AG09309 (cell line): ENCODE measurements at regions not wholly inside any gene's neighbourhood (a gene's known extent, or its start where the extent isn't known, plus 50 kb on each side); places are given as distances from the start of the nearest gene placed in this dataset.

Source experiments
- DNase-seq: peaks from one replicate; pipeline ENCODE4 v3.0.0-alpha.2; 2010; ENCODE audit warnings: low read depth
- H3K4me3 ChIP-seq: 2 replicates; pipeline ENCODE4 v1.5.1; 2011; ENCODE audit warnings: mild to moderate bottlenecking, low read depth, low read length, moderate library complexity; ENCODE audit not compliant: control insufficient read depth
- TF ChIP-seq, protein P1 (sequence below): IDR thresholded peaks from 2 replicates; pipeline ENCODE4 v1.5.1; 2011; ENCODE audit warnings: mild to moderate bottlenecking, low read depth, low read length, inconsistent platforms; ENCODE audit not compliant: insufficient read depth, control insufficient read depth; ENCODE audit errors: missing control alignments

DNA sequence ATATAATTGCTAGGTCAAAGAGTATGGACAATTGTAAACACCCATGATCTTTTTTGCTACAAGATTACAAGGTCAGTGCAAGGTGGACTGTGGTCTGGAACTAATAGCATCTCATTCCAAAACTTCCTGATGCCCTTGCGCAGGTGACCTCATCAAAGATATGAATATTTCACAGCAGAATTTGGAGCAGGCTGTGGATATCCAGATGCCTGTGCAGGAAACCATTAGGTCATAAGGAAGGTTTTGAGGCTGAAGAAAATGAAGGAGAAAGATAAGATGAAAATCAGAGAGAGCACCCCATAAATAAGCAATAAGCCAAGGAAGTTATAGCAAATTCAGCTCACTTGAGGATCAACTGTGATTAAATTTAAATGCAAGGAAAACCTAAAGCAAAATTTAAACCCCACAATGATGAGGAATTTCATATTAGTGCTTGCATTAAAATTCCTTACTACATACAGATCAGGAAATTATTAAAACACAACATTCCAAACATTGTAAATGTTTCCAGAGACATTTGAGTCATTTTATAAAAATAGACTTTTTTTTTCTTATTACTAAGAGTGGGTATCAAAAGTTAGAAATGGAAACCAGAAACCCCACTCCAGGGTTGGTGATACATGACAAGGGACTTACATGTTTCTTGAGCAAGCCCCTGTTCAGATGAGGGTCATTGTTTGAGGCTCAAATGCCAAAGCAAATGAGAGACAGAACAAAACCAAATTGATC lies 100.7 kb upstream of the FAM9C start:
- no peak for DNase-seq
- TF ChIP-seq, protein P1, sequence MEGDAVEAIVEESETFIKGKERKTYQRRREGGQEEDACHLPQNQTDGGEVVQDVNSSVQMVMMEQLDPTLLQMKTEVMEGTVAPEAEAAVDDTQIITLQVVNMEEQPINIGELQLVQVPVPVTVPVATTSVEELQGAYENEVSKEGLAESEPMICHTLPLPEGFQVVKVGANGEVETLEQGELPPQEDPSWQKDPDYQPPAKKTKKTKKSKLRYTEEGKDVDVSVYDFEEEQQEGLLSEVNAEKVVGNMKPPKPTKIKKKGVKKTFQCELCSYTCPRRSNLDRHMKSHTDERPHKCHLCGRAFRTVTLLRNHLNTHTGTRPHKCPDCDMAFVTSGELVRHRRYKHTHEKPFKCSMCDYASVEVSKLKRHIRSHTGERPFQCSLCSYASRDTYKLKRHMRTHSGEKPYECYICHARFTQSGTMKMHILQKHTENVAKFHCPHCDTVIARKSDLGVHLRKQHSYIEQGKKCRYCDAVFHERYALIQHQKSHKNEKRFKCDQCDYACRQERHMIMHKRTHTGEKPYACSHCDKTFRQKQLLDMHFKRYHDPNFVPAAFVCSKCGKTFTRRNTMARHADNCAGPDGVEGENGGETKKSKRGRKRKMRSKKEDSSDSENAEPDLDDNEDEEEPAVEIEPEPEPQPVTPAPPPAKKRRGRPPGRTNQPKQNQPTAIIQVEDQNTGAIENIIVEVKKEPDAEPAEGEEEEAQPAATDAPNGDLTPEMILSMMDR = no peak
- no peak overlapping the region for H3K4me3 ChIP-seq

DNA sequence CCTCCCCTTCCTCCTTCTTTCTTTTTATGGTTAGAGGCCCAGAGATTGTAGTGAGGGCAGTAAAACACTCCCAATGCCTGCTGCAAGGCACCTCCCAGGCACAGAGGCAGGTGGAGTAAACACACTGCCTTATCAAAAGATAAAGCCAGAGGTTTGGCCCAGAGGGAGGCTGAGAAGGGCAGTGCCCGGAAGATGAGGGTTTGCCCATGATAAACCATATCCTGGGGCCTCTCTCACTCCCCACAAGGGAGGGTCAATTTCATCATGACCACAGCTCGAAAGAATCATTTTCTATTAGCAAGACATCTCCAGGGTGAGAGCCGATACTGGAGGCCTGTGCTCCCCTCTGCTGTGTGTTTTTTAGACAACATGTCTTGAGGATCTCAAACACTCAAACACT lies 98.5 kb upstream of the FAM9C start:
- TF ChIP-seq, protein P1 = no peak
- no peak for DNase-seq
- H3K4me3 ChIP-seq = no peak overlapping the region

DNA sequence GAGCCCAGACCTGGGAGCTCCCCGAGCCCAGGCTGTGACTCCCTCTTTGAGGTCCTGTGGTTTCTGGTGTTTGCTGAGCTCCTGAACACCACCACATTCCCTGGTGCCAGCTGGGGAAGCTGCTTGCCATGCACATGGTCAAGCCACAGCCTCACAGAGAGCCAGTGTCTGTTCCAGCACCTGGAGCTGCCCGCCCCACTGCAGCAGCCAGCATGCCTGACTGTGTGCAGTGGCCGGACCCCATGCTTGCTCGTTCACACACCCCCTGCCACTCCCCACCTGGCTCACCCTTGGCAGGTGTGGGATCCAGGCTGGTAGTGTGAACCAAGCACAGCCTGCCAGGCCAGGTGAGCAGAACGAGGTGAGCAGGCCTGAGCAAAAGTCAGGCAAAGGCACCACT lies 95.6 kb upstream of the FAM9C start:
- TF ChIP-seq, protein P1 = no peak
- DNase-seq = no peak
- H3K4me3 ChIP-seq = no peak overlapping the region

DNA sequence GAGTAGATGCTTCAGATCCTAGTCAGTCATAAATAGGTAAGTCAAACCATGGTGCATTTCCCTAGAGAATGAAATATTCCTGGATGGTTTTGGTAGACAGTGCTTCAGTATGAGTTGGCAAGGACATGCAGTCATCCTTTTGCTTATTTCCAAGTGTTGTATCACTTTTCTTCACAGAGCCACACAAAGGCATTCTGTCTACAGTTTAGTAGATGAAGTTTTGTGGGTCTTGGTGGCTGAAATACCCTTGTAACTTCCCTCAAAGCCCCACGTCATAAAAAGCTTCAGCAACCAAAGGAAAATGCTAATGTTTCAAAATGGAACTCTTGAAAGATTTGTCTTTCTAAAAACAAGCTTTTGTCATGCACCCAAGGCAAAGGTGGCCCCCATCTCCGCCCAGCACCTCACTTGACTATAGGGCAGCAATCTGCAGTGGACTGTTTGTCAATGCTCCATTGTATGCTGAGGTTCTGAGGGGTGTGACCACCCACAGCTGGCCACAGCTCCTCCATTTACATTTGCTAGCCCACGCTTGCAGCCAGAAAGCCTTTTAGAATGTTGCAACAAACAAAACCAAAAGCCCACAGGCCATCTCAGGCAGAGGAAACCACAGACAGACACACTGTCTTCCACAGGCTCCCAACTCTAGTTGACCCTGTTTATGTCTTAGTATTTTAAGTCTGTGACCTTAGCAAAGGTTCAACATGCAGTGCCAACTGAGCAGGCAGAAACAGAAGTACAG lies 87.1 kb upstream of the FAM9C start:
- H3K4me3 ChIP-seq = no peak overlapping the region
- TF ChIP-seq, protein P1 = no peak
- DNase-seq = no peak

DNA sequence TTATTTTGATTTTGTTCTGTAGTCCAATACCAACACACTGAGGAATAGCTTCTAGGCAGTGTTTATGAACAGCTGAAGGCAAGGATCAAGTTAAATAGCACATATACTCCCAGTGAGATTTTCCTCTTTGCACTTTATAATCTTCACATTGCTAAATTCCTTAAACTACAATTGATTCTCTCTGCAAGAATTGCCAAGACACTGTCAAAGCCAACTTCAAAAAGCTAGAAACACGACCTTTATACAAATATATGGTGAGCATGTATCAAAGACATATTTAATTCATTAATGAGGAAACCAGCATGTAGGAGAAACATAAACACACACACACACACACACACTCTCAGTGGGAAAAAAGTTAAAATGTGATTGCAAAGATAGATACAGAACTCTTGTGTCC lies 86.4 kb upstream of the FAM9C start:
- TF ChIP-seq, protein P1 = no peak
- no peak overlapping the region for H3K4me3 ChIP-seq
- no peak for DNase-seq

DNA sequence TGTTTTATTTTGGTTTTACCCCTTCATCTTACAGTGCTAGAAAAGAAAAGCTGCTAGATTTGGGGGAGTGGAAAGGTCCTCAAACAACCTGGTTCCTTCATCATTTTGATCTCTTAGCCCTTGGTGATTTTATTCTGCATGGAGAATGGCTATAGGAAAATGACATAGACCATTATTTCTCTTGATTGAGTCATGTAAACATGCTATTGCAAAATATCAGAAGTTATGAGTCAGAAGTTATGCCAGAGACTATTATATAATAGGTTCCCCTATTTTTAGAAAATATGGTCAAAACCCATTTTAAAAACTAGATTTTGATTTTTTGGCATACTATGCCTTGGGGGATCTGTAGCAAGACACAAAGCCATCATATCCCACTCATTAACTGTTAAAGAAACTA lies 83.7 kb upstream of the FAM9C start:
- TF ChIP-seq, protein P1 = no peak
- no peak overlapping the region for H3K4me3 ChIP-seq
- no peak for DNase-seq

DNA sequence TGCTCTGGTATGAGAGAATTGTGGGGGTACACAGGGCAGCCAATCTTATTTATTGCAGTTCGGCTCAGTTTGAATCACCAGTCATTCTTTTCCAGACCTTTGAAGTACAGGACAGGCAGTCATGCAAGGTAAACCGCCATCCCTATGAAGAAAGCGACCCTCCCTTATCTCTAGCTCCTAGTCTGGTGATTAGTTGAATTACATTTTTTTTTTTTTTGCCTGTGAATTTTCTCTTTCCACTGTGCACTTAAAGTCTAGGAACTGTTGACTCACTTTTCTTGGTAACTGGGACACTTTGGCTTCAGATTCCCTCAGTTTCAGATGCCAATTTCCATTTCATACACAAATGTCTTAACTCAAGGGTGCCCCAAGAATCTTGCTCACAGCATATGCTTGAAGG lies 82.4 kb upstream of the FAM9C start:
- no peak overlapping the region for H3K4me3 ChIP-seq
- TF ChIP-seq, protein P1 = no peak
- DNase-seq = no peak
